Gastrocnemius medialis (tissue), 4 donors: ENCODE measurements at regions not wholly inside any gene's neighbourhood (a gene's known extent, or its start where the extent isn't known, plus 50 kb on each side); places are given as distances from the start of the nearest gene placed in this dataset.

Experiments
- ATAC-seq, 2 donors: fragments of 150-250 bp; one replicate each; pipeline ENCODE4 v1.9.1; 2016
- DNase-seq, 2 donors: peaks; one replicate each; pipeline ENCODE4 v3.0.0-alpha.2; 2019
- H3K27ac ChIP-seq, 4 donors: fragments of 200-600 bp; sonication (generic); 1 replicate in 1 of 4; 2 replicates in 3 of 4; pipeline ENCODE4 v1.5.1; 2016 to 2018; ENCODE audit warnings: mild to moderate bottlenecking in 2 of 4, moderate library complexity in 1 of 4
- H3K27me3 ChIP-seq, 3 donors: fragments of 200-600 bp; sonication (generic) in 2 of 3; 1 replicate in 1 of 3; 2 replicates in 2 of 3; pipeline versions ENCODE4 v1.5.1 to v1.6.0; 2016 to 2019; ENCODE audit warnings: mild to moderate bottlenecking in 1 of 3, moderate library complexity in 1 of 3
- H3K36me3 ChIP-seq, 2 donors: fragments of 200-600 bp; sonication (generic) in 1 of 2; one replicate each; pipeline ENCODE4 v1.5.1; 2017 to 2018
- H3K4me1 ChIP-seq, 2 donors: fragments of 200-600 bp; sonication (generic) in 1 of 2; one replicate each; pipeline ENCODE4 v1.5.1; 2016 to 2017; ENCODE audit warnings: mild to moderate bottlenecking in 2 of 2
- H3K4me3 ChIP-seq, 4 donors: fragments of 200-600 bp; sonication (generic) in 3 of 4; 1 replicate in 1 of 4; 2 replicates in 3 of 4; pipeline ENCODE4 v1.5.1; 2016 to 2019; ENCODE audit warnings: mild to moderate bottlenecking in 2 of 4
- H3K9me3 ChIP-seq, 3 donors: fragments of 200-600 bp; sonication (generic) in 2 of 3; 1 replicate in 1 of 3; 2 replicates in 2 of 3; pipeline ENCODE4 v1.5.1; 2016 to 2019
- CTCF ChIP-seq, 5 experiments: fragments of 450-650 bp in 3 of 5; fragments of 200-600 bp in 2 of 5; sonication (generic) in 2 of 5; IDR thresholded peaks in 4 of 5; conservative IDR thresholded peaks in 1 of 5; 1 replicate in 4 of 5; 2 replicates in 1 of 5; pipeline ENCODE4 v1.5.1; 2016 to 2019; ENCODE audit warnings: antibody characterized with exemption in 5 of 5, mild to moderate bottlenecking in 3 of 5, moderate library complexity in 3 of 5
- POLR2A ChIP-seq, 2 donors: fragments of 450-650 bp; IDR thresholded peaks; one replicate each; pipeline ENCODE4 v1.6.1; 2017; ENCODE audit warnings: antibody characterized with exemption in 2 of 2, mild to moderate bottlenecking in 2 of 2, moderate library complexity in 2 of 2
- in situ Hi-C, 4 donors: fragments of 200-750 bp; cut with MboI; loops; one replicate each; pipeline versions ENCODE4 v1.15.0 to v1.8.0; 2017; ENCODE audit warnings: low sequenced_read_pairs in 4 of 4
- intact Hi-C: fragments of 100-400 bp; cut with DNase I; formaldehyde crosslinking; loops from one replicate; pipeline ENCODE4 v1.15.1; 2023; ENCODE audit warnings: low total_unique reads

GRCh38 chr13:58134525-58134924, 503.0 kb downstream of the PCDH17 start:
- no peak overlapping the region for H3K27ac ChIP-seq
- intact Hi-C loops, result no loop called here
- no peak for DNase-seq
- ATAC-seq, result no peak
- H3K4me1 ChIP-seq, result no peaks in the 10 kb centered on the region
- no peaks in the 10 kb centered on the region for H3K36me3 ChIP-seq
- in situ Hi-C loops, result no loop called here
- H3K27me3 ChIP-seq, result no peaks in the 10 kb centered on the region
- H3K9me3 ChIP-seq, result no peaks in the 10 kb centered on the region
- TF ChIP-seq POLR2A (IDR thresholded peaks at IDR 0.05), result no peak
- TF ChIP-seq CTCF (IDR thresholded peaks at IDR 0.05 in 4 of 5, conservative IDR thresholded peaks at IDR 0.05 in 1 of 5), result no peak
- no peak overlapping the region for H3K4me3 ChIP-seq

GRCh38 chr13:58142952-58143351, 511.4 kb downstream of the PCDH17 start:
- ATAC-seq, result no peak
- no peak overlapping the region for H3K27ac ChIP-seq

DNA sequence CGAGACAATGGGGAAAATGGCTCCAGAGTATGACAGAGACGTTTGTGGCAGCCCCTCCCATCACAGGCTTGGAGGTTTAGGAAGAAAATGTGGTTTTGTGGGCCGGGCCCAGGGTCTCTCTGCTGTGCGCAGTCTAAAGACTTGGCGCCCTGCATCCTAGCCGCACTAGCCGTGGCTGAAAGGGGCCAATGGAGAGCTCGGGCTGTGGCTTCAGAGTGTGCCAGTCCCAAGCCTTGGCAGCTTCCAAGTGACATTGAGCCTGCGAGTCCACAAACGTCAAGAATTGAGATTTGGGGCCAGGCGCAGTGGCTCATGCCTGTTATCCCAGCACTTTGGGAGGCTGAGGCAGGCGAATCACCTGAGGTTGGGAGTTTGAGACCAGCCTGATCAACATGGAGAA, 513.1 kb downstream of the PCDH17 start:
- H3K4me1 ChIP-seq, result no peaks in the 10 kb centered on the region
- no peaks in the 10 kb centered on the region for H3K9me3 ChIP-seq
- ATAC-seq (no peak), DNase-seq (no peak)
- no peaks in the 10 kb centered on the region for H3K27me3 ChIP-seq
- in situ Hi-C loops (no loop called here), intact Hi-C loops (no loop called here)
- no peaks in the 10 kb centered on the region for H3K36me3 ChIP-seq
- no peak overlapping the region for H3K4me3 ChIP-seq
- TF ChIP-seq CTCF (IDR thresholded peaks at IDR 0.05 in 4 of 5, conservative IDR thresholded peaks at IDR 0.05 in 1 of 5), result no peak
- TF ChIP-seq POLR2A (IDR thresholded peaks at IDR 0.05), result no peak
- H3K27ac ChIP-seq, result no peak overlapping the region

More at GRCh38 chr13:58142952-58143351, 511.4 kb downstream of the PCDH17 start:
- intact Hi-C loops (no loop called here), in situ Hi-C loops (no loop called here)
- DNase-seq, result no peak
- Histone ChIP-seq H3K36me3 (no peaks in the 10 kb centered on the region), H3K9me3 (no peaks in the 10 kb centered on the region), H3K4me3 (no peak overlapping the region), H3K4me1 (no peaks in the 10 kb centered on the region), H3K27me3 (no peaks in the 10 kb centered on the region)
- TF ChIP-seq POLR2A (IDR thresholded peaks at IDR 0.05), result no peak
- TF ChIP-seq CTCF (IDR thresholded peaks at IDR 0.05 in 4 of 5, conservative IDR thresholded peaks at IDR 0.05 in 1 of 5), result no peak

GRCh38 chr13:58151452-58151851, 519.9 kb downstream of the PCDH17 start:
- H3K36me3 ChIP-seq, result no peaks in the 10 kb centered on the region
- H3K4me3 ChIP-seq, result no peak overlapping the region
- no peaks in the 10 kb centered on the region for H3K4me1 ChIP-seq
- intact Hi-C loops, result no loop called here
- no peaks in the 10 kb centered on the region for H3K27me3 ChIP-seq
- ATAC-seq (peak; percentile 61 to 69), DNase-seq (no peak)
- no peaks in the 10 kb centered on the region for H3K9me3 ChIP-seq
- TF ChIP-seq POLR2A (IDR thresholded peaks at IDR 0.05), result no peak
- TF ChIP-seq CTCF (IDR thresholded peaks at IDR 0.05 in 4 of 5, conservative IDR thresholded peaks at IDR 0.05 in 1 of 5), result no peak
- in situ Hi-C loops, result no loop called here
- no peak overlapping the region for H3K27ac ChIP-seq

DNA sequence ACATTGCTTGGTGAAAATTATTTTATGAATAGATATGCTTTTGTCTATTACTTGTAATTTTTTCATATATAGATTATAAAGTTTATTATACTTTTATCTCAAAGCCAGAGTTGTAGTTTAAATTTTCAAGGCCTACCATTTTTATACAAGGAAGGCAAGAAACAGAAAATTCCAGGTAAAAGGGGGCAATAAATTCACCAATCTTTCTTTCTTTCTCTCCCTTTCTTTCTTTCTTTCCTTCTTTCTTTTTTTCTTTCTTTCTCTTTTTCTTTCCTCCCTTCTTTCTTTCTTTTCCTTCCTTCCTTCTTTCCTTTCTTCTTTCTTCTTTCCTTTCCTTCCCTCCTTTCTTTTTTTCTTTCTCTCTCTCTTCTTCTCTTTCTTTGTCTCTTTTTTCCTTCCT, 529.4 kb downstream of the PCDH17 start:
- intact Hi-C loops, result no loop called here
- H3K27ac ChIP-seq, result no peak overlapping the region
- DNase-seq, result no peak
- no peaks in the 10 kb centered on the region for H3K36me3 ChIP-seq
- H3K27me3 ChIP-seq, result no peaks in the 10 kb centered on the region
- H3K4me1 ChIP-seq, result no peaks in the 10 kb centered on the region
- no peaks in the 10 kb centered on the region for H3K9me3 ChIP-seq
- no peak for TF ChIP-seq POLR2A (IDR thresholded peaks at IDR 0.05)
- no peak for TF ChIP-seq CTCF (IDR thresholded peaks at IDR 0.05 in 4 of 5, conservative IDR thresholded peaks at IDR 0.05 in 1 of 5)
- no peak overlapping the region for H3K4me3 ChIP-seq
- in situ Hi-C loops, result no loop called here
- ATAC-seq, result no peak
